ENCODE measurements at regions not wholly inside any gene's neighbourhood (a gene's known extent, or its start where the extent isn't known, plus 50 kb on each side); places are given as distances from the start of the nearest gene placed in this dataset.

DNA sequence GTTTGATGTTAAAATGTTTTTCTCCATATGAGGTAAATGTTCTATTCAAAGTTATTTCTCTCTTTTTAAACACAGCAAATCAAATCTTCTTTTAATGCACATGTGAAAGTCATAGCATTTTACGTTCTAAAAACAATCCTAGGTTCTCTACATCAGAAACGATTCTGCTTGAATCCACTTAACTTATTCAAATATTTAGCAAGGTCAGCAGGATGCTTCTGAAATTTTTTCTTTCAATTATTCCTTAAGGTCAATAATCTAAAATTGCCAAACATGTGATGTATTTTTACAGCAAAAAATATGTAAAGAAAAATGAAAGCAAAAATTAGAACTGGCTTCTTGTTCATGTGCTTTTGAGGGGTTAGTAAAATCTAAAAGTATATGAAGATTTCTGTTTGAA, 106.7 kb downstream of the TM2D1 start:
- TF ChIP-seq POLR2AphosphoS5 (IDR thresholded peaks at IDR 0.05) (no peak), EP300 (IDR thresholded peaks at IDR 0.05) (no peak), POLR2A (IDR thresholded peaks at IDR 0.05) (no peak)
- TF ChIP-seq, protein P1, sequence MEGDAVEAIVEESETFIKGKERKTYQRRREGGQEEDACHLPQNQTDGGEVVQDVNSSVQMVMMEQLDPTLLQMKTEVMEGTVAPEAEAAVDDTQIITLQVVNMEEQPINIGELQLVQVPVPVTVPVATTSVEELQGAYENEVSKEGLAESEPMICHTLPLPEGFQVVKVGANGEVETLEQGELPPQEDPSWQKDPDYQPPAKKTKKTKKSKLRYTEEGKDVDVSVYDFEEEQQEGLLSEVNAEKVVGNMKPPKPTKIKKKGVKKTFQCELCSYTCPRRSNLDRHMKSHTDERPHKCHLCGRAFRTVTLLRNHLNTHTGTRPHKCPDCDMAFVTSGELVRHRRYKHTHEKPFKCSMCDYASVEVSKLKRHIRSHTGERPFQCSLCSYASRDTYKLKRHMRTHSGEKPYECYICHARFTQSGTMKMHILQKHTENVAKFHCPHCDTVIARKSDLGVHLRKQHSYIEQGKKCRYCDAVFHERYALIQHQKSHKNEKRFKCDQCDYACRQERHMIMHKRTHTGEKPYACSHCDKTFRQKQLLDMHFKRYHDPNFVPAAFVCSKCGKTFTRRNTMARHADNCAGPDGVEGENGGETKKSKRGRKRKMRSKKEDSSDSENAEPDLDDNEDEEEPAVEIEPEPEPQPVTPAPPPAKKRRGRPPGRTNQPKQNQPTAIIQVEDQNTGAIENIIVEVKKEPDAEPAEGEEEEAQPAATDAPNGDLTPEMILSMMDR (IDR thresholded peaks at IDR 0.05): no peak
- intact Hi-C loops (cut with DNase I): no loop called here
- H3K36me3 ChIP-seq: no peaks in the 10 kb centered on the region
- no peak overlapping the region for H3K4me3 ChIP-seq
- peaks cover 0 to 5% (median 3%) of the 10 kb centered on the region in 4 donors for H3K4me1 ChIP-seq
- H3K27me3 ChIP-seq: no peaks in the 10 kb centered on the region
- no peak for DNase-seq
- H3K9me3 ChIP-seq: no peaks in the 10 kb centered on the region
- no peak overlapping the region for H3K27ac ChIP-seq
- 80 to 88% methylated on average over 2 of the region's 2 CpGs for WGBS, 2 donors

- intact Hi-C loops (cut with DNase I): no loop called here
- DNase-seq: no peak
- 92 to 94% methylated on average over 3 of the region's 3 CpGs for WGBS, 2 donors
- no peaks in the 10 kb centered on the region for H3K36me3 ChIP-seq
- no peak overlapping the region for H3K4me3 ChIP-seq
- TF ChIP-seq POLR2AphosphoS5 (IDR thresholded peaks at IDR 0.05) (no peak), POLR2A (IDR thresholded peaks at IDR 0.05) (no peak), EP300 (IDR thresholded peaks at IDR 0.05) (no peak)
- TF ChIP-seq, protein P1 (IDR thresholded peaks at IDR 0.05): no peak
- H3K27ac ChIP-seq: no peak overlapping the region
- H3K27me3 ChIP-seq: no peaks in the 10 kb centered on the region
- H3K9me3 ChIP-seq: no peaks in the 10 kb centered on the region
- peaks cover 0 to 5% (median 3%) of the 10 kb centered on the region in 4 donors for H3K4me1 ChIP-seq
Observed at GRCh38 chr1:61616830-61617229, 108.1 kb downstream of the TM2D1 start.

GRCh38 chr1:61612602-61613001, 112.3 kb downstream of the TM2D1 start:
- Histone ChIP-seq H3K27ac (no peak overlapping the region), H3K4me1 (peaks cover 0 to 5% (median 3%) of the 10 kb centered on the region in 4 donors), H3K27me3 (no peaks in the 10 kb centered on the region), H3K4me3 (no peak overlapping the region), H3K9me3 (no peaks in the 10 kb centered on the region), H3K36me3 (no peaks in the 10 kb centered on the region)
- 47 to 83% methylated on average over 3 of the region's 3 CpGs for WGBS, 2 donors
- no peak for DNase-seq
- TF ChIP-seq EP300 (IDR thresholded peaks at IDR 0.05) (no peak), POLR2AphosphoS5 (IDR thresholded peaks at IDR 0.05) (no peak), POLR2A (IDR thresholded peaks at IDR 0.05) (no peak)
- TF ChIP-seq, protein P1 (IDR thresholded peaks at IDR 0.05): no peak
- intact Hi-C loops (cut with DNase I): no loop called here

- WGBS, 2 donors: 95 to 96% methylated on average over 3 of the region's 3 CpGs
- intact Hi-C loops (cut with DNase I): no loop called here
- Histone ChIP-seq H3K27me3 (no peaks in the 10 kb centered on the region), H3K9me3 (no peaks in the 10 kb centered on the region), H3K4me3 (no peak overlapping the region), H3K36me3 (no peaks in the 10 kb centered on the region), H3K4me1 (peaks cover 0 to under 1% (median 0%) of the 10 kb centered on the region in 4 donors), H3K27ac (no peak overlapping the region)
- no peak for DNase-seq
- TF ChIP-seq POLR2A (IDR thresholded peaks at IDR 0.05) (no peak), EP300 (IDR thresholded peaks at IDR 0.05) (no peak), POLR2AphosphoS5 (IDR thresholded peaks at IDR 0.05) (no peak)
Observed at GRCh38 chr1:61609040-61609439, 115.9 kb downstream of the TM2D1 start.

DNA sequence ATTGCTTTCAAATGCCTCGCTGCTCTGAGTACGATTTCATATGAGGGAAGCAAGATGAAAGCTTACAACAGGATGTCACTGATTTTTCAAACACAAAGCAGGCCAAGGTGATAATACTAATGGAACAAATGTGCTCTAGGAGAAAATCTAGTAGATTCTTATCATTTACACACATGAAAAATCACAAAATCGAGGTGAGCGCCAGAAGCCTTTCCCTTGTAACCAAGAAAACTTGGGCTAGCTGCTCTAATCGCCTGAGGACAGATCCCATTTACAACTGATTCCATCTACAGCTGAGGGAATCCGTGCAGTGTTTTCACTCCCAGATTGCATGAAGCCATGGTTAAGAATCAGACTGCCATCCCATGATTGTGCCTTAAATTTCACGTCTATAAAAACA, 117.5 kb downstream of the TM2D1 start:
- TF ChIP-seq POLR2A (IDR thresholded peaks at IDR 0.05) (no peak), POLR2AphosphoS5 (IDR thresholded peaks at IDR 0.05) (no peak), EP300 (IDR thresholded peaks at IDR 0.05) (no peak)
- TF ChIP-seq, protein P1 (IDR thresholded peaks at IDR 0.05): no peak
- DNase-seq: no peak
- WGBS, 2 donors: 92 to 95% methylated on average over 7 of the region's 7 CpGs
- Histone ChIP-seq H3K4me3 (no peak overlapping the region), H3K36me3 (no peaks in the 10 kb centered on the region), H3K4me1 (peaks cover 0 to 10% (median 4%) of the 10 kb centered on the region in 4 donors), H3K27me3 (no peaks in the 10 kb centered on the region), H3K9me3 (no peaks in the 10 kb centered on the region), H3K27ac (peak overlapping the region; percentile 43 to 72 (median 56))
- intact Hi-C loops (cut with DNase I): no loop called here

All from sigmoid colon (tissue), 6 donors.